SK-N-SH (cell line): ENCODE measurements at regions not wholly inside any gene's neighbourhood (a gene's known extent, or its start where the extent isn't known, plus 50 kb on each side); places are given as distances from the start of the nearest gene placed in this dataset.

Experiments used
- CTCF ChIA-PET: fragments of 300-600, 350-600 bp; formaldehyde crosslinking; extraction: SDS; loops from one replicate; lab custom pipeline; 2021; lab: Yijun Ruan, JAX
- POLR2A ChIA-PET: fragments of 350-600 bp; sonication (Branson Sonifier 250); formaldehyde crosslinking; extraction: SDS; loops from one replicate; lab custom pipeline; 2020; ENCODE audit warnings: antibody characterized with exemption, inconsistent platforms; lab: Yijun Ruan, JAX
- DNase-seq: peaks from one replicate; pipeline ENCODE4 v3.0.0; 2012
- H2AFZ ChIP-seq: fragments of 200-600 bp; sonication (generic); 2 replicates; pipeline ENCODE4 v1.8.1; 2016; ENCODE audit warnings: antibody characterized with exemption, mild to moderate bottlenecking, low read depth
- H3F3A ChIP-seq: fragments of 200-600 bp; sonication (generic); replicated peaks from 2 replicates; pipeline ENCODE3; 2016; ENCODE audit warnings: antibody characterized with exemption, mild to moderate bottlenecking; ENCODE audit not compliant: insufficient read depth
- H3K27ac ChIP-seq, 2 experiments: fragments of 200-500 bp in 1 of 2; fragments of 200-600 bp in 1 of 2; sonication (Bioruptor generic) in 1 of 2; sonication (generic), shearing (Covaris generic) in 1 of 2; 2 replicates each; pipeline versions ENCODE4 v1.5.1 to v1.6.1; 2014 to 2016; ENCODE audit warnings: low read depth in 2 of 2, inconsistent platforms in 1 of 2, low read length in 1 of 2, mild to moderate bottlenecking in 1 of 2, mixed read lengths in 1 of 2
- H3K27me3 ChIP-seq: fragments of 200-600 bp; sonication (generic), shearing (Covaris generic); 2 replicates; pipeline ENCODE4 v1.6.1; 2016; ENCODE audit warnings: mixed run types; ENCODE audit not compliant: insufficient read depth
- H3K36me3 ChIP-seq, 2 experiments: fragments of 200-500 bp in 1 of 2; fragments of 200-600 bp in 1 of 2; sonication (Bioruptor generic) in 1 of 2; sonication (generic) in 1 of 2; replicated peaks in 1 of 2; 2 replicates each; pipeline versions ENCODE3 to v1.5.1; 2014 to 2016; ENCODE audit warnings: low read length in 1 of 2, mild to moderate bottlenecking in 1 of 2; ENCODE audit not compliant: insufficient read depth in 2 of 2, control insufficient read depth in 1 of 2
- H3K4me1 ChIP-seq, 2 experiments: fragments of 200-500 bp in 1 of 2; fragments of 200-600 bp in 1 of 2; sonication (Bioruptor generic) in 1 of 2; sonication (generic), shearing (Covaris generic) in 1 of 2; 2 replicates each; pipeline versions ENCODE4 v1.5.1 to v1.6.1; 2014 to 2016; ENCODE audit warnings: low read depth in 1 of 2, low read length in 1 of 2, mixed run types in 1 of 2; ENCODE audit not compliant: insufficient read depth in 2 of 2, control insufficient read depth in 1 of 2
- H3K4me2 ChIP-seq: fragments of 200-600 bp; sonication (generic), shearing (Covaris generic); 2 replicates; pipeline ENCODE4 v1.6.1; 2017; ENCODE audit warnings: mixed run types
- H3K4me3 ChIP-seq, 2 experiments: fragments of 200-500 bp in 1 of 2; fragments of 200-600 bp in 1 of 2; sonication (Bioruptor generic) in 1 of 2; sonication (generic), shearing (Covaris generic) in 1 of 2; 2 replicates each; pipeline versions ENCODE4 v1.5.1 to v1.8.1; 2014 to 2016; ENCODE audit warnings: low read depth in 2 of 2, inconsistent platforms in 1 of 2, low read length in 1 of 2, mild to moderate bottlenecking in 1 of 2, mixed read lengths in 1 of 2, moderate library complexity in 1 of 2
- H3K79me2 ChIP-seq: fragments of 200-600 bp; sonication (generic); 2 replicates; pipeline ENCODE4 v1.8.1; 2017; ENCODE audit warnings: mild to moderate bottlenecking; ENCODE audit not compliant: insufficient read depth
- H3K9ac ChIP-seq: fragments of 200-600 bp; sonication (generic); 2 replicates; pipeline ENCODE4 v1.6.1; 2017; ENCODE audit warnings: mixed run types
- H3K9me2 ChIP-seq: fragments of 200-600 bp; sonication (generic); 2 replicates; pipeline ENCODE4 v1.6.1; 2017; ENCODE audit warnings: mixed run types
- H3K9me3 ChIP-seq: fragments of 200-600 bp; sonication (generic); 2 replicates; pipeline ENCODE4 v1.6.1; 2017; ENCODE audit warnings: mixed run types, mild to moderate bottlenecking, moderate library complexity
- H4K20me1 ChIP-seq: fragments of 200-600 bp; sonication (generic); 2 replicates; pipeline ENCODE4 v1.6.1; 2017; ENCODE audit warnings: mild to moderate bottlenecking, mixed run types; ENCODE audit not compliant: insufficient read depth
- EP300 ChIP-seq, 2 experiments: IDR thresholded peaks; 2 replicates each; pipeline versions ENCODE4 v1.4.0 to v1.6.1; 2012; ENCODE audit warnings: borderline replicate concordance in 1 of 2, low read depth in 1 of 2, low read length in 1 of 2
- FOSL2 ChIP-seq: IDR thresholded peaks from 2 replicates; pipeline ENCODE4 v1.4.0; 2012; ENCODE audit warnings: low read depth, mild to moderate bottlenecking, moderate library complexity, borderline replicate concordance
- FOXJ3 ChIP-seq: sonication (generic); formaldehyde crosslinking; IDR thresholded peaks from 2 replicates; pipeline ENCODE4 v1.5.1; 2020; ENCODE audit warnings: mild to moderate bottlenecking, missing genetic modification reagents
- FOXM1 ChIP-seq: IDR thresholded peaks from 2 replicates; pipeline ENCODE4 v1.4.0; 2012; ENCODE audit warnings: low read depth, mild to moderate bottlenecking
- MXI1 ChIP-seq: IDR thresholded peaks from 2 replicates; pipeline ENCODE4 v1.6.1; 2012; ENCODE audit warnings: mild to moderate bottlenecking, low read depth, low read length, improper control_type of control experiment
- NFIC ChIP-seq: IDR thresholded peaks from 2 replicates; pipeline ENCODE4 v1.4.0; 2012; ENCODE audit warnings: borderline replicate concordance
- NRF1 ChIP-seq: IDR thresholded peaks from 2 replicates; pipeline ENCODE4 v1.6.1; 2012; ENCODE audit warnings: low read depth, mild to moderate bottlenecking, low read length
- RFX5 ChIP-seq: IDR thresholded peaks from 2 replicates; pipeline ENCODE4 v1.6.1; 2012; ENCODE audit warnings: mild to moderate bottlenecking, improper control_type of control experiment, low read length
- TEAD4 ChIP-seq: IDR thresholded peaks from 2 replicates; pipeline ENCODE4 v1.4.0; 2012; ENCODE audit warnings: mild to moderate bottlenecking, borderline replicate concordance; ENCODE audit not compliant: insufficient read depth
- WGBS: methylation state at CpG from one replicate; pipeline ENCODE4 v1.1.6; 2017; ENCODE audit warnings: low lambda C conversion rate; 5-methylcytosine and 5-hydroxymethylcytosine counted together
- TF ChIP-seq, protein P1 (sequence below): IDR thresholded peaks from 2 replicates; pipeline ENCODE4; 2012
- TF ChIP-seq, protein P2 (sequence below): fragments of 150-350 bp; IDR thresholded peaks from 2 replicates; pipeline ENCODE4 v1.6.1; 2017; ENCODE audit warnings: antibody characterized with exemption, low read length, low read depth, borderline replicate concordance

DNA sequence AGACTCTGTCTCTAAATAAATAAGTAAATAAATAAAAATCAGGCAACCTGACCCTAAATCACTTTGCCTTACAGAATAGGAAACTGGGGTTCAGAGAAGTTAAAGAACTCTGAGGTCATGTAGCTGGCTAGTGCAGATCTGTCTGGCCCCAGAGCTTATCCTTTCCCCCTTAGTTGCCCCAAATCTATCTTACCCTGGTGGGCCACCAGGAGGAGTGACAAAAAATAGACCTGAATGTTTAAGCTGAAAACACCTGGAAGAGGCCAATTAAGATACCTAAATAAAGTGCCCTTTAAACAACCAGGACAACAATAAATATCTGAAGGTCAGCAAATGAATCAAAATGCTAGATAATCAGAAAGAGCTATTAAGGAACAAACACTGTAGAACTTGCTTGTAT is 59.7 kb downstream of the TEX35 start:
- Histone ChIP-seq H3K4me2 (no peak overlapping the region), H3K9me2 (no peaks in the 10 kb centered on the region)
- POLR2A ChIA-PET = no interaction called here

GRCh38 chr1:178573330-178573729 is 60.4 kb downstream of the TEX35 start:
- POLR2A ChIA-PET = no interaction called here

More for the DNA sequence above, 59.7 kb downstream of the TEX35 start:
- DNase-seq = no peak
- no peak overlapping the region for H2AFZ ChIP-seq
- no peaks in the 10 kb centered on the region for H3K79me2 ChIP-seq
- no peaks in the 10 kb centered on the region for H3F3A ChIP-seq
- H3K27ac ChIP-seq = no peak overlapping the region
- CTCF ChIA-PET = no interaction called here
- no peaks in the 10 kb centered on the region for H3K36me3 ChIP-seq
- H3K4me3 ChIP-seq = no peak overlapping the region
- H3K9me3 ChIP-seq = no peaks in the 10 kb centered on the region
- peaks cover 0 to 8% of the 10 kb centered on the region in 2 experiments; a peak in 2 of 4 replicates for H3K4me1 ChIP-seq
- no peaks in the 10 kb centered on the region for H4K20me1 ChIP-seq
- H3K27me3 ChIP-seq = no peaks in the 10 kb centered on the region
- H3K9ac ChIP-seq = no peak overlapping the region
- TF ChIP-seq RFX5 (no peak), MXI1 (no peak), TEAD4 (no peak), NFIC (no peak), FOXJ3 (CRISPR knock-in tag) (no peak)
- TF ChIP-seq, all 33 proteins: peak for 0

DNA sequence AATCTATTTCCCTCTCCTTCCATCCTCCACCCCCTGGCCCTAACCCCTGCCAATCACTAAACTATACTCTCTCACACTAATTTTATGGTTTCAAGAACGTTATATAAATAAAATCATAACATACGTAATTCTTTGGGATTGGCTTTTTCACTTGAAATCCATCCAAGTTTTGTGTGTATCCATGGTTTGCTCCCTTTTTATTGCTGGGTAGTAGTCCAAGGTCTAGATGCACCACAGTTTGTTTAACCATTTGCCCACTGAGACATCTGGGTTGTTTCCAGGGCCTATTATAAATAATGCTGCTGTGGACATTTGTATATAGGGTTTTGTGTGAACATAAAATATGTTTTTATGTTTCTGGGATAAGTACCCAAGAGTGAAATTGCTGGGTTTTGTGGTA is 61.4 kb downstream of the TEX35 start:
- TF ChIP-seq RFX5 (no peak), FOSL2 (no peak), EP300 (IDR thresholded peaks at IDR 0.05; ENCODE audit: borderline replicate concordance in 1 of 2, low read depth in 1 of 2, low read length in 1 of 2) (no peak), FOXM1 (no peak), FOXJ3 (CRISPR knock-in tag) (no peak), TEAD4 (no peak), NRF1 (no peak)
- TF ChIP-seq, protein P1, sequence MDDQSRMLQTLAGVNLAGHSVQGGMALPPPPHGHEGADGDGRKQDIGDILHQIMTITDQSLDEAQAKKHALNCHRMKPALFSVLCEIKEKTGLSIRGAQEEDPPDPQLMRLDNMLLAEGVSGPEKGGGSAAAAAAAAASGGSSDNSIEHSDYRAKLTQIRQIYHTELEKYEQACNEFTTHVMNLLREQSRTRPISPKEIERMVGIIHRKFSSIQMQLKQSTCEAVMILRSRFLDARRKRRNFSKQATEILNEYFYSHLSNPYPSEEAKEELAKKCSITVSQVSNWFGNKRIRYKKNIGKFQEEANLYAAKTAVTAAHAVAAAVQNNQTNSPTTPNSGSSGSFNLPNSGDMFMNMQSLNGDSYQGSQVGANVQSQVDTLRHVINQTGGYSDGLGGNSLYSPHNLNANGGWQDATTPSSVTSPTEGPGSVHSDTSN = no peak
- Histone ChIP-seq H3K27ac (no peak overlapping the region), H3K36me3 (no peaks in the 10 kb centered on the region), H3K4me1 (peaks cover 0 to 8% of the 10 kb centered on the region in 2 experiments; a peak in 2 of 4 replicates), H3K9me3 (no peaks in the 10 kb centered on the region), H3K4me2 (no peak overlapping the region), H2AFZ (no peak overlapping the region), H3K9ac (no peak overlapping the region), H3F3A (no peaks in the 10 kb centered on the region), H4K20me1 (no peaks in the 10 kb centered on the region), H3K9me2 (no peaks in the 10 kb centered on the region), H3K79me2 (no peaks in the 10 kb centered on the region), H3K4me3 (no peak overlapping the region), H3K27me3 (no peaks in the 10 kb centered on the region)
- 80% methylated on average over 2 of the region's 2 CpGs for whole genome bisulfite sequencing
- POLR2A ChIA-PET = no interaction called here
- DNase-seq = no peak
- CTCF ChIA-PET = no interaction called here

More at GRCh38 chr1:178573330-178573729, 60.4 kb downstream of the TEX35 start:
- Histone ChIP-seq H3K4me1 (peaks cover 0 to 8% of the 10 kb centered on the region in 2 experiments; a peak in 2 of 4 replicates), H3K9me2 (no peaks in the 10 kb centered on the region), H3K27me3 (no peaks in the 10 kb centered on the region), H3F3A (no peaks in the 10 kb centered on the region), H2AFZ (no peak overlapping the region), H3K9ac (no peak overlapping the region), H3K9me3 (no peaks in the 10 kb centered on the region), H3K27ac (no peak overlapping the region), H3K4me2 (no peak overlapping the region)
- no peak for DNase-seq
- CTCF ChIA-PET = interaction anchor here (0.7 kb wide), 1 partner anchor 41 kb away, joined by 3 read pairs; no protein-coding TSS in a partner anchor
- TF ChIP-seq, protein P2, sequence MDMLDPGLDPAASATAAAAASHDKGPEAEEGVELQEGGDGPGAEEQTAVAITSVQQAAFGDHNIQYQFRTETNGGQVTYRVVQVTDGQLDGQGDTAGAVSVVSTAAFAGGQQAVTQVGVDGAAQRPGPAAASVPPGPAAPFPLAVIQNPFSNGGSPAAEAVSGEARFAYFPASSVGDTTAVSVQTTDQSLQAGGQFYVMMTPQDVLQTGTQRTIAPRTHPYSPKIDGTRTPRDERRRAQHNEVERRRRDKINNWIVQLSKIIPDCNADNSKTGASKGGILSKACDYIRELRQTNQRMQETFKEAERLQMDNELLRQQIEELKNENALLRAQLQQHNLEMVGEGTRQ = no peak
- no peak for TF ChIP-seq FOXJ3 (CRISPR knock-in tag)
- TF ChIP-seq, all 33 proteins: peak for 0
- no peak overlapping the region for H3K4me3 ChIP-seq
- no peaks in the 10 kb centered on the region for H3K36me3 ChIP-seq
- H4K20me1 ChIP-seq = no peaks in the 10 kb centered on the region
- H3K79me2 ChIP-seq = no peaks in the 10 kb centered on the region
- WGBS = 65% methylated on average over 3 of the region's 3 CpGs
